WTC11 (cell line): ENCODE measurements at regions not wholly inside any gene's neighbourhood (a gene's known extent, or its start where the extent isn't known, plus 50 kb on each side); places are given as distances from the start of the nearest gene placed in this dataset.

Experiments
- ATAC-seq: fragments of 200-7000 bp; cut with Tn5 transposase; 2 replicates; pipeline ENCODE4 v1.10.0; 2021; ENCODE audit warnings: mild to moderate bottlenecking, moderate library complexity
- CTCF ChIA-PET: fragments of 300-600 bp; sonication (Branson Sonifier 250); formaldehyde crosslinking; loops from one replicate; lab custom pipeline; 2021; ENCODE audit warnings: antibody characterized with exemption; lab: Charles Lee
- POLR2A ChIA-PET: fragments of 350-600 bp; sonication (Branson Sonifier 250); formaldehyde crosslinking; loops from one replicate; lab custom pipeline; 2021; ENCODE audit warnings: antibody characterized with exemption; lab: Charles Lee
- DNase-seq: peaks from one replicate; pipeline ENCODE4 v3.0.0; 2021; ENCODE audit warnings: low spot score
- H3K27ac Mint-ChIP-seq: 2 replicates; pipeline ENCODE4 v1.8.0; 2021; ENCODE audit warnings: mixed read lengths
- H3K27me3 Mint-ChIP-seq: 2 replicates; pipeline ENCODE4 v1.8.0; 2021; ENCODE audit warnings: low read depth, mild to moderate bottlenecking, moderate library complexity, mixed read lengths
- H3K36me3 Mint-ChIP-seq: 2 replicates; pipeline ENCODE4 v1.8.0; 2021; ENCODE audit warnings: mixed read lengths
- H3K4me1 Mint-ChIP-seq: 2 replicates; pipeline ENCODE4 v1.8.0; 2022; ENCODE audit warnings: mixed read lengths
- H3K4me3 Mint-ChIP-seq: 2 replicates; pipeline ENCODE4 v1.8.0; 2021; ENCODE audit warnings: mild to moderate bottlenecking, moderate library complexity, mixed read lengths
- H3K9me3 Mint-ChIP-seq: 2 replicates; pipeline ENCODE4 v1.8.0; 2021; ENCODE audit warnings: mixed read lengths
- CDX4 ChIP-seq: fragments of 250-450 bp; sonication (Bioruptor Pico); IDR thresholded peaks from 2 replicates; pipeline ENCODE4 v1.9.0; 2021; ENCODE audit warnings: moderate library complexity, mild to moderate bottlenecking, inconsistent platforms, borderline replicate concordance
- E2F4 ChIP-seq: sonication (generic); formaldehyde crosslinking; IDR thresholded peaks from 2 replicates; pipeline ENCODE4 v1.8.1; 2022; ENCODE audit warnings: low read depth, mild to moderate bottlenecking, moderate library complexity, missing genetic modification reagents, borderline replicate concordance
- E2F5 ChIP-seq: sonication (generic); formaldehyde crosslinking; IDR thresholded peaks from 2 replicates; pipeline ENCODE4 v1.8.1; 2022; ENCODE audit warnings: mild to moderate bottlenecking, moderate library complexity, missing genetic modification reagents
- FOXK1 ChIP-seq: sonication (generic); formaldehyde crosslinking; IDR thresholded peaks from 2 replicates; pipeline ENCODE4 v1.8.0; 2022; ENCODE audit warnings: mild to moderate bottlenecking, moderate library complexity, missing genetic modification reagents
- GABPB1 ChIP-seq: sonication (generic); formaldehyde crosslinking; IDR thresholded peaks from 2 replicates; pipeline ENCODE4 v1.8.1; 2023; ENCODE audit warnings: mild to moderate bottlenecking, missing genetic modification reagents
- HMGA2 ChIP-seq: fragments of 250-450 bp; sonication (Bioruptor Pico); IDR thresholded peaks from 2 replicates; pipeline ENCODE4 v1.4.0; 2021; ENCODE audit warnings: mild to moderate bottlenecking, moderate library complexity
- IRF1 ChIP-seq: sonication (generic); formaldehyde crosslinking; IDR thresholded peaks from 2 replicates; pipeline ENCODE4 v1.8.0; 2023; ENCODE audit warnings: missing genetic modification reagents
- MXD4 ChIP-seq: fragments of 250-450 bp; sonication (Bioruptor Pico); IDR thresholded peaks from 2 replicates; pipeline ENCODE4 v1.8.0; 2021; ENCODE audit warnings: mild to moderate bottlenecking, moderate library complexity, borderline replicate concordance
- MYBL2 ChIP-seq: sonication (generic); formaldehyde crosslinking; IDR thresholded peaks from 2 replicates; pipeline ENCODE4 v1.8.1; 2023; ENCODE audit warnings: mild to moderate bottlenecking, moderate library complexity, missing genetic modification reagents
- NFATC4 ChIP-seq: fragments of 250-450 bp; sonication (Bioruptor Pico); IDR thresholded peaks from 2 replicates; pipeline ENCODE4 v1.9.0; 2021; ENCODE audit warnings: mild to moderate bottlenecking
- NFYB ChIP-seq: sonication (generic); formaldehyde crosslinking; conservative IDR thresholded peaks from 2 replicates; pipeline ENCODE4 v1.8.0; 2022; ENCODE audit warnings: low read depth, missing genetic modification reagents
- PRDM15 ChIP-seq: sonication (generic); formaldehyde crosslinking; IDR thresholded peaks from 2 replicates; pipeline ENCODE4 v1.8.0; 2022; ENCODE audit warnings: missing genetic modification reagents
- SMAD4 ChIP-seq: sonication (generic); formaldehyde crosslinking; IDR thresholded peaks from 2 replicates; pipeline ENCODE4 v1.8.0; 2022; ENCODE audit warnings: mild to moderate bottlenecking, missing genetic modification reagents
- SP1 ChIP-seq: sonication (generic); formaldehyde crosslinking; conservative IDR thresholded peaks from 2 replicates; pipeline ENCODE4 v1.8.1; 2022; ENCODE audit warnings: missing genetic modification reagents
- ZNF512 ChIP-seq: sonication (generic); formaldehyde crosslinking; IDR thresholded peaks from 2 replicates; pipeline ENCODE4 v1.8.1; 2022; ENCODE audit warnings: missing genetic modification reagents, borderline replicate concordance

GRCh38 chr5:35404701-35405100 lies 174.4 kb upstream of the PRLR start:
- CTCF ChIA-PET, result no interaction called here
- H3K27ac Mint-ChIP-seq, result no peak overlapping the region
- no peak for TF ChIP-seq IRF1
- no peak for TF ChIP-seq E2F4 (CRISPR knock-in tag)
- no peak for TF ChIP-seq ZNF512
- no peak for TF ChIP-seq SP1 (CRISPR knock-in tag)
- TF ChIP-seq MYBL2 (CRISPR knock-in tag), result no peak
- TF ChIP-seq FOXK1 (CRISPR knock-in tag), result no peak
- TF ChIP-seq, all 79 proteins: peak for 0
- Mint-ChIP-seq H3K4me1 (no peaks in the 10 kb centered on the region), H3K9me3 (peaks cover 14% of the 10 kb centered on the region), H3K4me3 (no peak overlapping the region), H3K36me3 (0 out of 2 replicates have a peak, but pooled peaks cover 5% of the 10 kb centered on the region), H3K27me3 (no peaks in the 10 kb centered on the region)
- no peak for ATAC-seq
- POLR2A ChIA-PET, result no interaction called here
- DNase-seq, result no peak

- H3K9me3 Mint-ChIP-seq, result peaks cover 46% of the 10 kb centered on the region
- peaks cover 13% of the 10 kb centered on the region for H3K36me3 Mint-ChIP-seq
- H3K27me3 Mint-ChIP-seq, result peaks cover 4% of the 10 kb centered on the region
- H3K4me3 Mint-ChIP-seq, result no peak overlapping the region
- ATAC-seq, result no peak
- no peak for DNase-seq
- H3K4me1 Mint-ChIP-seq, result no peaks in the 10 kb centered on the region
- CTCF ChIA-PET, result no interaction called here
- no peak overlapping the region for H3K27ac Mint-ChIP-seq
- no peak for TF ChIP-seq PRDM15 (CRISPR knock-in tag)
- TF ChIP-seq HMGA2, result no peak
- TF ChIP-seq NFYB, result no peak
- TF ChIP-seq MXD4 (CRISPR knock-in tag), result no peak
- no peak for TF ChIP-seq CDX4 (CRISPR knock-in tag)
- TF ChIP-seq E2F5 (CRISPR knock-in tag), result no peak
- no peak for TF ChIP-seq GABPB1 (CRISPR knock-in tag)
- no peak for TF ChIP-seq SMAD4 (CRISPR knock-in tag)
- TF ChIP-seq ZNF512, result no peak
- TF ChIP-seq NFATC4 (CRISPR knock-in tag), result no peak
- POLR2A ChIA-PET, result no interaction called here
Measured at GRCh38 chr5:35393901-35394300, 163.6 kb upstream of the PRLR start.
